ENCODE measurements at regions not wholly inside any gene's neighbourhood (a gene's known extent, or its start where the extent isn't known, plus 50 kb on each side); places are given as distances from the start of the nearest gene placed in this dataset.

- TF ChIP-seq CTCF (IDR thresholded peaks at IDR 0.05; ENCODE audit: low read length) (no peak), EZH2 (optimal IDR thresholded peaks at IDR 0.05; ENCODE audit: low read depth, low read length) (no peak), EZH2phosphoT487 (IDR thresholded peaks at IDR 0.05; ENCODE audit: low read length) (no peak)
Measured at GRCh38 chr10:121658111-121658510, 59.9 kb upstream of the FGFR2 start.
